ENCODE measurements at regions not wholly inside any gene's neighbourhood (a gene's known extent, or its start where the extent isn't known, plus 50 kb on each side); places are given as distances from the start of the nearest gene placed in this dataset.
"Not testable (repeated sequence)": the region's sequence is repeated elsewhere in the genome, so short reads cannot be mapped to it uniquely, and the experiment has no call there.

- 96% methylated on average over 6 of the region's 6 CpGs; no CpG with 5 or more reads in 1 of the 2 experiments for WGBS, 2 experiments (ENCODE audit: extremely low coverage in 1 of 2, insufficient coverage in 1 of 2, insufficient read length in 1 of 2, insufficient replicate concordance in 2 of 2, low coverage in 1 of 2, low lambda C conversion rate in 2 of 2, missing lambda C conversion rate in 1 of 2)
- H3K23me2 ChIP-seq (ENCODE audit: low read depth, low read length); H2BK5ac ChIP-seq (ENCODE audit: low read depth, low read length); H3K27me3 ChIP-seq (replicated peaks in 1 of 4; ENCODE audit: control insufficient read depth in 3 of 4, extremely low read depth in 1 of 4, insufficient read depth in 3 of 4, low read length in 3 of 4); H3K27ac ChIP-seq (ENCODE audit: low read depth, low read length); H2BK12ac ChIP-seq (ENCODE audit: low read depth, low read length); H3K9ac ChIP-seq (replicated peaks in 1 of 4; ENCODE audit: extremely low read depth in 1 of 4, low read depth in 3 of 4, low read length in 3 of 4); H3K4me2 ChIP-seq (ENCODE audit: insufficient read depth in 1 of 2, low read depth in 2 of 2, low read length in 2 of 2); H3K79me1 ChIP-seq (ENCODE audit: low read depth, low read length); H2BK20ac ChIP-seq (ENCODE audit: low read length); H3K4ac ChIP-seq (replicated peaks; ENCODE audit: insufficient read length, low read depth, low read length); H2BK120ac ChIP-seq (replicated peaks; ENCODE audit: low read depth, low read length); H3K56ac ChIP-seq (replicated peaks; ENCODE audit: insufficient read length, low read depth, low read length); DNase-seq (ENCODE audit: low read depth in 1 of 2, low spot score in 2 of 2); H4K91ac ChIP-seq (replicated peaks; ENCODE audit: insufficient read length, low read length); H3K18ac ChIP-seq (ENCODE audit: extremely low read depth, low read length); H2AK5ac ChIP-seq (ENCODE audit: low read depth, low read length); FAIRE-seq; H4K5ac ChIP-seq (ENCODE audit: insufficient read length, low read depth, low read length); H3K36me3 ChIP-seq (ENCODE audit: control insufficient read depth in 2 of 4, insufficient read depth in 4 of 4, low read length in 3 of 4); POLR2A ChIA-PET (ENCODE audit: partially characterized antibody); H3K14ac ChIP-seq (ENCODE audit: insufficient read length); H3K79me2 ChIP-seq (ENCODE audit: control insufficient read depth in 1 of 2, insufficient read depth in 2 of 2, low read length in 2 of 2); H4K8ac ChIP-seq (ENCODE audit: extremely low read depth, insufficient read depth, low read length); H3K4me1 ChIP-seq (replicated peaks in 1 of 4; ENCODE audit: control insufficient read depth in 3 of 4, insufficient read depth in 4 of 4, low read length in 3 of 4); H2AFZ ChIP-seq (ENCODE audit: low read length); H4K20me1 ChIP-seq (replicated peaks in 1 of 2; ENCODE audit: control insufficient read depth in 1 of 2, insufficient read depth in 2 of 2, low read length in 2 of 2); H3K23ac ChIP-seq (ENCODE audit: insufficient read length); H3K4me3 ChIP-seq (ENCODE audit: extremely low read depth in 1 of 4, insufficient read depth in 2 of 4, low read depth in 3 of 4, low read length in 4 of 4); H2BK15ac ChIP-seq (ENCODE audit: low read length): not testable (repeated sequence)
- peaks cover 12 to 17% of the 10 kb centered on the region in 2 experiments; a peak in 3 of 4 replicates for H3K9me3 ChIP-seq (ENCODE audit: insufficient read depth in 2 of 2, low read depth in 1 of 2, low read length in 1 of 2)
- CTCF ChIA-PET (ENCODE audit: partially characterized antibody): interaction anchor here (1.0 kb wide), 1 partner anchor 231 kb away, joined by 3 read pairs; no protein-coding TSS in a partner anchor
Observed at GRCh38 chr20:39725513-39725912, 763.4 kb downstream of the DHX35 start.
